ENCODE measurements at regions not wholly inside any gene's neighbourhood (a gene's known extent, or its start where the extent isn't known, plus 50 kb on each side); places are given as distances from the start of the nearest gene placed in this dataset.

GRCh38 chr17:33526717-33527116, 233.6 kb upstream of the ASIC2 start (continued):
- no peak for TF ChIP-seq ZNF592 (IDR thresholded peaks at IDR 0.05)
- TF ChIP-seq WRNIP1 (IDR thresholded peaks at IDR 0.05; ENCODE audit: borderline replicate concordance, low read depth, low read length): no peak
- no peak for TF ChIP-seq SP1 (IDR thresholded peaks at IDR 0.05; ENCODE audit: low read depth, low read length)
- no peak for TF ChIP-seq RUNX3 (IDR thresholded peaks at IDR 0.05; ENCODE audit: low read length)
- TF ChIP-seq TARDBP (IDR thresholded peaks at IDR 0.05; ENCODE audit: borderline replicate concordance): no peak
- no peak for TF ChIP-seq BACH1 (IDR thresholded peaks at IDR 0.05; ENCODE audit: borderline replicate concordance)

DNA sequence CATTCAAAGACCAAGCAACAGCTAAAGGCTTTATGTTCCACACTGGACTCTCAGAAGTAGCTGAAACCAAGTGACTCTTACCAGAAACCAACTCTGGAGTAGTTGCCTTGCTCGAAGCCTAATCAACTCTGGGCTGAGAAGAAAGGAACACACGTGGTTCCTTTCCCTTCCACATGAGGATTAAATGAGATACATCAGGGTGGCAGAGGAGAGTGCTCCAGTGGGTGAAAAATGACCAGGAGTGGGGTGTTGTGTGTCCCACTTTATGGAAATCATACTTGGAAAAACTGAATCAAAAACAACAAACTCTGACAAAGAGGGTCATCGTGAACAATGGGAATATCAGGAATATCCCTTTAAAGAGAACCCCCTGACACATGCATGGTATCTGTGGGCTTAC, 234.2 kb upstream of the ASIC2 start:
- Histone ChIP-seq H3K9me3 (replicated peaks; ENCODE audit: control insufficient read depth, insufficient read depth, low read length) (no peaks in the 10 kb centered on the region; the same call in 2 of the 3 replicates), H3K27me3 (replicated peaks in 1 of 2; ENCODE audit: control insufficient read depth in 2 of 2, insufficient read depth in 2 of 2, low read length in 1 of 2) (peaks cover 0 to 4% of the 10 kb centered on the region in 2 experiments; a peak in 1 of 4 replicates), H3K27ac (ENCODE audit: control insufficient read depth, insufficient read depth) (no peak overlapping the region), H2AFZ (ENCODE audit: control insufficient read depth, low read depth, low read length) (no peak overlapping the region), H3K79me2 (ENCODE audit: control insufficient read depth, insufficient read depth, low read length) (no peaks in the 10 kb centered on the region), H3K4me3 (no peak overlapping the region), H4K20me1 (ENCODE audit: control insufficient read depth, insufficient read depth) (no peaks in the 10 kb centered on the region), H3K9ac (ENCODE audit: control insufficient read depth, insufficient read depth, low read length) (no peak overlapping the region), H3K4me2 (ENCODE audit: control insufficient read depth, insufficient read depth) (no peak overlapping the region), H3K36me3 (ENCODE audit: control insufficient read depth in 2 of 2, insufficient read depth in 2 of 2, low read length in 1 of 2) (no peaks in the 10 kb centered on the region), H3K4me1 (ENCODE audit: control insufficient read depth, insufficient read depth, low read length) (no peaks in the 10 kb centered on the region)
- BruUV-seq (replicated peaks): no TSS peak
- in situ Hi-C loops (cut with MboI) (loop anchor here (10.0 kb wide), 1 partner anchor 228 kb away; no protein-coding TSS in a partner anchor), intact Hi-C loops (cut with micrococcal nuclease; ENCODE audit: unreplicated experiment) (no loop called here)
- ChIA-PET SMC1A (ENCODE audit: uncharacterized antibody, unreplicated experiment) (no interaction called here), CTCF (no interaction called here), POLR2A (no interaction called here), RAD21 (ENCODE audit: unreplicated experiment) (no interaction called here)
- TF ChIP-seq EED (IDR thresholded peaks at IDR 0.05; ENCODE audit: low read depth) (no peak), POLR2AphosphoS2 (IDR thresholded peaks at IDR 0.05; ENCODE audit: low read depth, low read length) (no peak), ZNF592 (IDR thresholded peaks at IDR 0.05) (no peak), NFYA (IDR thresholded peaks at IDR 0.05; ENCODE audit: borderline replicate concordance, low read depth, low read length) (no peak), DPF2 (IDR thresholded peaks at IDR 0.05) (no peak), RUNX3 (IDR thresholded peaks at IDR 0.05; ENCODE audit: low read length) (no peak), POLR2AphosphoS5 (IDR thresholded peaks at IDR 0.05; ENCODE audit: low read length) (no peak)
- no peak for DNase-seq (ENCODE audit: low read depth, low spot score)
- WGBS (ENCODE audit: insufficient coverage, insufficient replicate concordance, low lambda C conversion rate, missing lambda C conversion rate): 0% methylated on average over 3 of the region's 3 CpGs
- ATAC-seq: no peak
- FAIRE-seq: no peak

Data from GM12878 (cell line).